Astrocyte (in vitro differentiated cells and primary cell): ENCODE measurements at regions not wholly inside any gene's neighbourhood (a gene's known extent, or its start where the extent isn't known, plus 50 kb on each side); places are given as distances from the start of the nearest gene placed in this dataset.

Experiments
- CTCF ChIP-seq: IDR thresholded peaks from 2 replicates; pipeline ENCODE4 v1.5.1; 2011; ENCODE audit warnings: low read depth, mild to moderate bottlenecking, inconsistent platforms, low read length, moderate library complexity; ENCODE audit not compliant: insufficient read depth
- EZH2 ChIP-seq: IDR thresholded peaks from 2 replicates; pipeline ENCODE4 v1.6.1; 2012; ENCODE audit warnings: mild to moderate bottlenecking, low read length, inconsistent platforms; ENCODE audit not compliant: insufficient read depth

- TF ChIP-seq EZH2, result no peak
- no peak for TF ChIP-seq CTCF
These were observed 892.9 kb downstream of the OLFM4 start for GRCh38 chr13:53921473-53921872.
